ENCODE measurements at regions not wholly inside any gene's neighbourhood (a gene's known extent, or its start where the extent isn't known, plus 50 kb on each side); places are given as distances from the start of the nearest gene placed in this dataset.

GRCh38 chr7:109308816-109309215 is 739.1 kb downstream of the DNAJB9 start:
- no peak for DNase-seq (ENCODE audit: low spot score)

DNA sequence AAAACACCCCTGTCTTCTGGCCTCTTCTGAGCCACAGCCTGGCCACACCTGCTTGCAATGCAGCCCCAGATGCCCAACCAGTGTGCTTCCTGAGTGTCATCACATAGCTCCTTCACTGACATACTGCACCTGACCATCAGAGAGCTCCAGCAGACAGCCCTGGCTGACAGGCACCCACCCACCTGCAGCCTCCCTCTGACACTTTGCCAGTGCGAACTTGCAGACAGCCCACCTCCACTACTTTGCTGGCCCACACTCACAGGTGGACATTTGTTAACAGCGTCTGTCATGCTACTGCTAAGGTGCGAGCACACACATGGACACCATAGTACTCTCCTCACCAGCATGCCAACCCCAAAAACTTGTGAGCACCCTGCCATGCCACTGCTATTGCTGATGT is 740.1 kb downstream of the DNAJB9 start:
- no peak for DNase-seq (ENCODE audit: low spot score)

- no peak for DNase-seq (ENCODE audit: low spot score)
These were observed 748.5 kb downstream of the DNAJB9 start for GRCh38 chr7:109318136-109318535.

GRCh38 chr7:109322833-109323232 is 753.2 kb downstream of the DNAJB9 start:
- DNase-seq (ENCODE audit: low spot score), result no peak

DNA sequence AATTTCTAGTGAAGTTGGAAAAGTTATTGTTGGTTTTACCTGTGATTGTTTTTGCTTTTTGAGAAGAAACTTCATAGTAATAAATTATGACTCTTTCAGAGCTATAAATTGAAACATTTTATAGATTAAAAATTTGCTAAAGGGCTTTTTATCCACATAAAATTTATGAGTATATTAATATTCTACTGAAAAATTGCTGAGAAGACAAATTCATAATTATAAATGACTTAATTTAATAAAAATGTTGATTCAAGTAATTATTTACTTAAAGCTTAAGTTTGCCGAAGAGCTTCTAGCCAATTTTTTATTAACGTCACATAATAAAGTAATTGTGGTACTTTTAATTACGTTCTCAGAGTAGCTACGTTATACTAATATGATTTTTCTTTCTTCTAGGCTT is 761.7 kb downstream of the DNAJB9 start:
- DNase-seq (ENCODE audit: low spot score), result no peak

GRCh38 chr7:109335951-109336350 is 766.3 kb downstream of the DNAJB9 start:
- DNase-seq (ENCODE audit: low spot score), result no peak

GRCh38 chr7:109336531-109336930 is 766.9 kb downstream of the DNAJB9 start:
- no peak for DNase-seq (ENCODE audit: low spot score)

GRCh38 chr7:109343678-109344077 is 774.0 kb downstream of the DNAJB9 start:
- DNase-seq (ENCODE audit: low spot score), result no peak

DNA sequence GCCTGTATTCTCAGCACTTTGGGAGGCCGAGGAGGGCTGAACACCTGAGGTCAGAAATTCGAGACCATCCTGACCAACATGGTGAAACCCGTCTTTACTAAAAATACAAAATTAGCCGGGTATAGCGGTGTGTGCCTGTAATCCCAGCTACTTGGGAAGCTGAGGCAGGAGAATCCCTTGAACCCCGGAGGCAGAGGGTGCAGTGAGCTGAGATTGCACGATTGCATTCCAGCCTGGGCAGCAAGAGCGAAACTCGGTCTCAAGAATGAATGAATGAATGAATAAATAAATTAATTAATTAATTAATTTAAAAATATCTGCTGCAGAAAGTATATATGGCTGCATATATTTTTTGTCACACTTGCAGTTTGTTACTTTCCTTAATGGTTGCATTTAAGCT is 781.8 kb downstream of the DNAJB9 start:
- DNase-seq (ENCODE audit: low spot score), result no peak

GRCh38 chr7:109354000-109354399 is 784.3 kb downstream of the DNAJB9 start:
- no peak for DNase-seq (ENCODE audit: low spot score)

- DNase-seq (ENCODE audit: low spot score), result no peak
These were observed 784.9 kb downstream of the DNAJB9 start for GRCh38 chr7:109354552-109354951.

DNA sequence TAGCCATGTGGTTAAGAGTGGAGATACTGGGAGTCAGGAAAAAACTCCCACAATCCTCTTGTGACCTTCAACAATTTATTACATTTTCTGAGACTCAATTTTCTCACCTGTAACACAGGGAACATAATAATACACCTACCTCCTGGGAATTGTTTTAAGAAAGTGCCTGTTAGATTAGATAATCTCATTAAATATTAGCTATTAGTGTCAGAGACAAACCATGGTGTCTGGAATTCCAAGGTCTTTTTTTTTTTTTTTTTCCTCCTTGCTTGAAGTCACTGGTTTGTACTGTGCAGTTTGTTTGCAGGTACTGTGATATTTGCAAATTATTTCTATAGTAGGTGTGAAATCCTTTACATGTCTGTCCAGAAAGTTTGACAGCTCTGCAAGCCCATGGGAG is 806.1 kb downstream of the DNAJB9 start:
- no peak for DNase-seq (ENCODE audit: low spot score)

DNA sequence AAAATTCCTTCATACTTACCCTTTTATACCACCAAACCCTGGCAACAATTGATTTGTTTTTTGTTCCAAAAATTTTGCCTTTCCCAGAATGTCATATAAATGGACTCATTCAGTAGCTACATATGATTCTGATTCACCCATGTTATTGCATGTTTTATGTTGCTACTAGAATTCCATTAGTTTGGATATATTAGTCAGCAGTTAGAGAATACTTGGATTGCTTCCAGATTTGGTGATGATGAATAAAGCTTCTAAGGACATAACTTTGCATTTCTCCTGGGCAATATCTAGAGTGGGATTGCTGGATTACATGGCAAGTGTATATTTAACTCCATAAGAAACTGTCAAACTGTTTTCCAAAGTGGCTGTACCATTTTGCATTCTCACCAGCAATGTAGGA is 806.9 kb downstream of the DNAJB9 start:
- DNase-seq (ENCODE audit: low spot score), result no peak

DNA sequence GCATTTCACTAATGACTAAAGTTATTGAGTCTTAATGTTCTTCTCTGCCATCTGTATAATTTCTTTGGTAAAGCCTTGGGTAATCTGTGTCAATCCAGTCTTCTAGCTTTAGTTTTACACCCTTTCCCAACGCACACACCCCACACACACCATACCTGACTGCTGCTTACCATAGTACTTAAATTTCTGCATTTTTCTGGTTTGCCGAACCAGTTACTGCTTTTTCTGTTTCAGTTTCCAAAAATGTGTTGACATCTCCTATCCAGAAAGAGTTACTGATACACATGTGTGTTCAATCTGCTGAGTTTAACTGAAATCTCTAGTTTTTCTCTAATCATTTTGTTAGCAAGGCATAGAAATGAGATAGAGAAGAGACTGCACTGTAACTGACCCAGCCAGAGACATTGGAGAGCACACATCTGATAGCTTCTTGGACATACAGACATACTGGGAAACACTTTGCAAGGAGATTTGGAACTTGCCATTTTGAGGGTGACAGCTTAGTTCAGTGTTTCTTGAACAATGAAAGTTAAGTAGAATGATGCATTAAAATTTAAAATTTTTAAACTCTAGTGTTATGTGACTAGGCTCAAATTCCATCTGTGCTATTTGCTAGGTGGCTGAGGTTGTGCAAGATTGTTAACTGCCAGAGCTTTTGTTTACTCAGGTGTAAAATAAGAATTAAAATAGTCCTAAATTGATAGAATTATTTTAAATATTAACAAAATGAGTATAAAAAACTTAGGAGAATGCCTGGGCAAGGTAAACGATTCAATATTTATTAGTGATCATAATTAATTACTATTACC is 807.6 kb downstream of the DNAJB9 start:
- no peak for DNase-seq (ENCODE audit: low spot score)

DNA sequence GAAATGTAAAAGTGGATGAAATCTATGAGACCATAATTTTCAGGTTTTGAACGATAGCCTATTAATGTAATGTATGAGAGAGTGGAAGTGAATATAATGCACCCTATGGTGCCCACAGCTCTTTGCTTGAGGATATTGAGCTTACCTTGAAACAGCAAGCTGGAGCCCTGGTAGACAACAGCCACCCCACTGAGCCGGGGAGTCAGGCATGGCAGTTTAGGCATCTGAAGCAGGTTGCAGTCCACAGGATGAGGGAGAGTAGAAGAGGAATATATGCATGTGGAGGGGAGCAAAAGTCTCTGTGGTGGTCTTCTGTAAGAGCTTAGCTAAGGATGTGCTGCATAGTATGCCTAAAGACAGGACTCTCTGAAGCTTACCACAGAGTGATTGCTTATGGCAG is 817.3 kb downstream of the DNAJB9 start:
- no peak for DNase-seq (ENCODE audit: low spot score)

DNA sequence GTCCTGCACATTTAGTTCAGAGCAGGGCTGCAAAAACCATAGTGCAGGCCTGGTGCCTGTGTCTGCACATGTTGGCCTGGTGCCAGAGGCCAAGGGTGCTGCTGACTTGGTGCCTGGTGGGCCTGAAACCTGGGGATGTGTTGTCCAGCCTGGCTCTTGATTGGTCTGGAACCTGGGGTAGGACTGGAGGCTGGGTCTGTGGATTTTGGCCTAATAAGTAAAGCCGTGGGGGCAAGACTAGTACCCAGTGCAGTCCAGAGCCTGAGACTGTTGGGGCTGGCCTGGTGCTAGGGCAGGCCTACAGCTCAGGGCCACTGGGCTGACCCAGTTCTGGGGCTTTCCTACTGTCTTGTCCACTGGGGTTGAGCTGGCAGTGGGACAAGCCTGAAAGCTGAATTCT is 817.9 kb downstream of the DNAJB9 start:
- no peak for DNase-seq (ENCODE audit: low spot score)

GRCh38 chr7:109391240-109391639 is 821.6 kb downstream of the DNAJB9 start:
- no peak for DNase-seq (ENCODE audit: low spot score)

DNA sequence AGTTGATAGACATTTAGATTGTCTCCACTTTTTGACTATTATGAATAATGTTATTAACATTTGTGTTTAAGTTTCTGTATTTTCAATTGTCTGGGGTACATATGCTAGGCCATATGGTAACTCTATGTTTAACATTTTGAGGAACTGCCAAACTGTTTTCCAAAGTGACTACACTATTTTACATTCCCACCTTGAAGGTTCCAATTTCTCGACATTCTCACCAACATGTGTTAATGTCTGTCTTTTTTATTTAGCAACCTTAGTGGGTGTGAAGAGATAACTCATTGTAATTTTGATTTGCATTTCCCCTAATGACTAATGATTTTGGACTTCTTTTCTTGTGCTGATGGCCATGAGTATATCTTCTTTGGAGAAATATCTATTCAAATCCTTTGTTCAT is 832.4 kb downstream of the DNAJB9 start:
- no peak for DNase-seq (ENCODE audit: low spot score)

DNA sequence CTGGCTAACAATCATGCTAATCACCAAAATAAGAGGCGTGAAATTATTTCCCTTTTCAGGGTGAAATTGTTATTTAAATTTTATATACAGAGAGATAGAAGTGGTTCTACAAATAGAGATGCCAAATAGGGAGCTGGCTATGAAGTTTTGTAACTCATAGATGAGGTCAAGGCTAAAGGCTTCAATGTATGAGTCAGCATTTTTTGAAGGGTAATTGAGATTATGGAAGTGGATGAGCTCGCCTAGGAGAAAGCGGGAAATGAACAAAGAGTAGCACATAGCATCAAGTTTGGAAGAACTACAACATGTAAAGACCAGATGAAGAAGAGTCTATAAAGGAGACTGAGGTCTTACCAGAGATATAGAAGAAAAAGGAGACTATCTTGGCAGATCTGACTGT is 838.1 kb downstream of the DNAJB9 start:
- DNase-seq (ENCODE audit: low spot score), result no peak

DNA sequence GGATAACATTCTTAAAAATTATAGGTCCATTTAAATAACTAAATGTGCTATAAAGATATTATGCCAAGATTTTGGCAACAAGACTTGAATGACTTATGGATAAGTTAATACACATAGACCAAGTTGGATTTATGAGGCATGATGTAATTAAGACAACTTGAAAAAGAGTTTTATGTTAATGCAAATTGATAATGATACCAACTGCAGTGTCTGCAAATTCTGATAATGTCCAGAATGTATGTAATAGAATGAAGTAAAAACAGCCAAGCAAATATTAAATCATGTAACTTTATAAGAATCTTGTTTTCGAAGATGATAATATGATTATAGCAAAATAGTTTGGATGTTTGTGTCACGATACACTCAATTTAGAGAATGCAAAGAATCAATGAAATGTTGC is 868.3 kb downstream of the DNAJB9 start:
- no peak for DNase-seq (ENCODE audit: low spot score)

GRCh38 chr7:109449760-109450159 is 880.1 kb downstream of the DNAJB9 start:
- peak; percentile 2 for DNase-seq (ENCODE audit: low spot score)

GRCh38 chr7:109456116-109456515 is 886.4 kb downstream of the DNAJB9 start:
- no peak for DNase-seq (ENCODE audit: low spot score)

- no peak for DNase-seq (ENCODE audit: low spot score)
These were observed 890.6 kb downstream of the DNAJB9 start for GRCh38 chr7:109460296-109460695.

- DNase-seq (ENCODE audit: low spot score), result no peak
These were observed 892.5 kb downstream of the DNAJB9 start for GRCh38 chr7:109462171-109462570.

Data from HuH-7.5 (cell line).